Upper lobe of left lung (tissue), 4 donors: ENCODE measurements at regions not wholly inside any gene's neighbourhood (a gene's known extent, or its start where the extent isn't known, plus 50 kb on each side); places are given as distances from the start of the nearest gene placed in this dataset.

Experiments used
- CTCF ChIP-seq, 6 experiments: fragments of 450-650 bp in 4 of 6; fragments of 200-600 bp in 2 of 6; sonication (generic) in 2 of 6; IDR thresholded peaks; one replicate each; pipeline ENCODE4 v1.5.1; 2016 to 2019; ENCODE audit warnings: antibody characterized with exemption in 6 of 6
- EP300 ChIP-seq, 4 donors: sonication (generic); formaldehyde crosslinking; IDR thresholded peaks; one replicate each; pipeline ENCODE4 v1.5.1; 2017; ENCODE audit warnings: antibody characterized with exemption in 4 of 4, control low read depth in 2 of 4
- POLR2A ChIP-seq, 4 donors: fragments of 450-650 bp; IDR thresholded peaks; one replicate each; pipeline ENCODE4 v1.5.1; 2016 to 2017; ENCODE audit warnings: antibody characterized with exemption in 4 of 4, mild to moderate bottlenecking in 2 of 4

- TF ChIP-seq CTCF (IDR thresholded peaks at IDR 0.05) (no peak), POLR2A (IDR thresholded peaks at IDR 0.05) (no peak), EP300 (IDR thresholded peaks at IDR 0.05) (no peak)
These were observed 272.2 kb upstream of the EMCN start for GRCh38 chr4:100789991-100790390.
